ENCODE measurements at regions not wholly inside any gene's neighbourhood (a gene's known extent, or its start where the extent isn't known, plus 50 kb on each side); places are given as distances from the start of the nearest gene placed in this dataset.

DNA sequence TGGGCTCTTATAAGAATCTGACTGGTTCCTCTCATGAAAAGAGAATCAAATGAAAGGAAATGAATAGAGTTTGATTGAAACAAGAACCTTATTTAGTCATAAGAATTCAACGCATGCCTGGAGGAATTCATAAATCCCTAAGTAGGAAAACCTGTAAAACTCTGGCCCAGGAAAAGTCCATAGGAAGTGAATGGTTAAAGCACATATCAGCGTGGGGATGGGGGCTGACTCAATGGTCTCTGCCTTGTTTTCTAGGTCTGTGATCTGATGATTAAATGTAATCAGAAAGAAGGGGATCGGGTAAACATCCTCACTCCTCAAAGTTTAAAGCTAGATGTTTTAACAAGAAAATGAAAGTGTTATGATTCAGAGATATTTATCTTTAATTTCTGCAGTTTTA is 759.4 kb upstream of the C9orf72 start:
- no peak overlapping the region for H3K4me3 ChIP-seq (ENCODE audit: low read depth, low read length)
- TF ChIP-seq, protein P1, sequence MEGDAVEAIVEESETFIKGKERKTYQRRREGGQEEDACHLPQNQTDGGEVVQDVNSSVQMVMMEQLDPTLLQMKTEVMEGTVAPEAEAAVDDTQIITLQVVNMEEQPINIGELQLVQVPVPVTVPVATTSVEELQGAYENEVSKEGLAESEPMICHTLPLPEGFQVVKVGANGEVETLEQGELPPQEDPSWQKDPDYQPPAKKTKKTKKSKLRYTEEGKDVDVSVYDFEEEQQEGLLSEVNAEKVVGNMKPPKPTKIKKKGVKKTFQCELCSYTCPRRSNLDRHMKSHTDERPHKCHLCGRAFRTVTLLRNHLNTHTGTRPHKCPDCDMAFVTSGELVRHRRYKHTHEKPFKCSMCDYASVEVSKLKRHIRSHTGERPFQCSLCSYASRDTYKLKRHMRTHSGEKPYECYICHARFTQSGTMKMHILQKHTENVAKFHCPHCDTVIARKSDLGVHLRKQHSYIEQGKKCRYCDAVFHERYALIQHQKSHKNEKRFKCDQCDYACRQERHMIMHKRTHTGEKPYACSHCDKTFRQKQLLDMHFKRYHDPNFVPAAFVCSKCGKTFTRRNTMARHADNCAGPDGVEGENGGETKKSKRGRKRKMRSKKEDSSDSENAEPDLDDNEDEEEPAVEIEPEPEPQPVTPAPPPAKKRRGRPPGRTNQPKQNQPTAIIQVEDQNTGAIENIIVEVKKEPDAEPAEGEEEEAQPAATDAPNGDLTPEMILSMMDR (IDR thresholded peaks at IDR 0.05; ENCODE audit: borderline replicate concordance, insufficient read depth, low read depth, low read length) = no peak

DNA sequence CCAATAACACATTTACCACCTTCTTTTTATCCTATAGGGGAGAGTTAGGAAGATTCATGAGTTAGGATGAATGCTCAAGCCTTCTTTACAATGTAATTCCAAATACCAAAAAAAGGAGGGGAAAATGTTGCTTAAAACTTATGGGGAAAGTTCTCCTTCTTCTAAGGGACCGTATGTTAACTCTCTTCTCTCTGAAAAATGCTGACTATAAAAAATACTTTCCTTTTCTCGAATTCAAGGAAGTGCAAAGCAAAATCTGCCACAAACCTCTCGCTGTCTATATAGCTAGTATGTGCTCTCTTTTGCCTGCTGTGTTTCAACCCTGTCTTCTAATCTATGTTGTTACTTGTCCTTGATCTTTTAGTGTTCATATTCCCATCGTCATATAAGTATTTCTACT is 768.6 kb upstream of the C9orf72 start:
- no peak overlapping the region for H3K4me3 ChIP-seq (ENCODE audit: low read depth, low read length)
- TF ChIP-seq, protein P1 (IDR thresholded peaks at IDR 0.05; ENCODE audit: borderline replicate concordance, insufficient read depth, low read depth, low read length) = no peak

DNA sequence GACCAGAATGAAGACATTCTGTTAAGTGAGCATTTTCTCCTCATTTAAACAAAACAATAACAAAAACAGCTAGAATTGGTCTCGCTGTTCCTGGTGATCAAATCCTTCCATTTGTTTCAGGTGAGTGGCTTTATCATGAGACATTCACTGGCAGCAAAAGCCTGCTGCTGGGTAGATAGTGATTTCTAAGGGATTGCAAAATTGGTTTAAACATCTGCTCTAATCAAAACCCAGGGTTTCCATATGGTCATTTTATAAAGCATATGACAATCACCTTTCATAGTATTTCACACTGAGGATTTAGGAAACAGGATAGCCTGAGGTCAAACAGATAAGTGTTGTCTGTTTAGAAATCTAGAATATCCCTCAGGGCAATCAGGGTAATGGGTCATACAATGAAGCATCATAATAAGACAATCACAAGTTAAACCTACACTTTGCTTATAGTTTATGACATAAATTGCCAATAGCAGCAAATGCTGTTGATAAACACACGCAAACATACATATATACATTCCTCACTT is 769.6 kb upstream of the C9orf72 start:
- TF ChIP-seq, protein P1 (IDR thresholded peaks at IDR 0.05; ENCODE audit: borderline replicate concordance, insufficient read depth, low read depth, low read length) = no peak
- H3K4me3 ChIP-seq (ENCODE audit: low read depth, low read length) = no peak overlapping the region

DNA sequence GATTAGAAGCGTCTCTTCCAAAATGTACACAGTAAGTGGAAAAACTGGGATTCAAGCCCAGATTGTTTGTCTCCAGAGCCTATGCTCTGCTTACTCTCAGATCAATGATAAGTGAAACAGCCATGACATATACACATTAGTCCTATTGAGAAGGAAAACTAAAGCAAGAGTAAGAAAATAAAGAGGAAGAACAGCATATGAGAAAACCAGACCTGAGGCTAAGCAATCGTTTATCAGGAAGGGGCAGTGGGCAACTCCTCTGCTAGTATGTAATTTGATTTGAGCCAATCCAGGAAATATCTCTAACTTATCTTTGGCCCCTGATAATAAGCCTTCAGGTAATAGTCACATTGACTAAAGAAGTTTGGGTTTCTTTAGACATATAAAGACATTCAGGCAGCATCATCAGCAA is 789.9 kb upstream of the C9orf72 start:
- H3K4me3 ChIP-seq (ENCODE audit: low read depth, low read length) = no peak overlapping the region
- TF ChIP-seq, protein P1 (IDR thresholded peaks at IDR 0.05; ENCODE audit: borderline replicate concordance, insufficient read depth, low read depth, low read length) = no peak

DNA sequence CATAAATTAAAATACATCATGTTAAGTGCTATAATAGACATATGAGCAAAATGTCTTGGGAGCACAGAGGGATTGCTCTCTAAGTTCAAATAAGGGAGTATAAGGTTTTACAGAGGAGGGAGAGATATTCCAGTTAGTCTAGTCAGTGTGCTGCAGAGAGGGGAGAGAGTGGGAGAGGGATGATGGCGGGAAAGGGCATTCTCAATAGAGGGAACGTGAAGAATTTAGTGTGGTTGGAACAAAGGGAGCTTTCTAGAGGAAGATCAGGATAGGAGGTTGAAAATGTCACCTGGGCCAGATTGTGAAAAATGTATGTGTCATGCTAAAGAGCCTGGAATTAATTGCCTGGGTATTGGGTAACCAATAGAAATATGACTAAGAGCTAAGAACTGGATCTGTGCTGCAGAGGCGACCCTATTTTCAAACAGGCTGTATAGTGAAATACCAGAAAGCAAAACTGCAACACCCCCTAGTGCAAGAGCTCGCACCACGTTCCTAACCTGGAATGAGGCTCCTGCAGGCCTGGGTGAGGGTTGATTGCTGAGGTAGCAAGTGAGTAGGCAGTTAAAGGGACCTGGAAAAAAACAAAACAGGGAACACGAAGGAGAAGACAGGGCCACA is 791.8 kb upstream of the C9orf72 start:
- TF ChIP-seq, protein P1 (IDR thresholded peaks at IDR 0.05; ENCODE audit: borderline replicate concordance, insufficient read depth, low read depth, low read length) = no peak
- no peak overlapping the region for H3K4me3 ChIP-seq (ENCODE audit: low read depth, low read length)

DNA sequence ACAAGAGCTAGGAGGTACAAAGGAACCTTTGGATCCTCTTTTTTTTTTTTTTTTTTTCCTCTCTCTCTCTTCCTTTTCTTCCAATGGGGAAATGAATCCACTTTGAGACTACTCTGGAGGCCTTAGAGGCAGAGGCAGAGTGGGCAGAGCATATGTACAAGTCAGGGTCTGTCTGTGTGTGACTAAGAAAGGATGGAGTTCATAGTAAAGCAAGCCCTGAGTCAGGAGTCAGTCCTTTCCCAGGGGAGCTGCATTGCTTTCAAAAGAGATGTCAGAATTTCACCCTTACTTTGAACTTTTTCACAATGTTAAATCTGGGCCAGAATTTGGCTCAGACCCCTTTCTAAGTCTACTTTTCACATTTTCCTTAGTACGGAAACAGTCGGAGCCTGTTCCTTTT is 792.4 kb upstream of the C9orf72 start:
- TF ChIP-seq, protein P1 (IDR thresholded peaks at IDR 0.05; ENCODE audit: borderline replicate concordance, insufficient read depth, low read depth, low read length) = no peak
- no peak overlapping the region for H3K4me3 ChIP-seq (ENCODE audit: low read depth, low read length)

DNA sequence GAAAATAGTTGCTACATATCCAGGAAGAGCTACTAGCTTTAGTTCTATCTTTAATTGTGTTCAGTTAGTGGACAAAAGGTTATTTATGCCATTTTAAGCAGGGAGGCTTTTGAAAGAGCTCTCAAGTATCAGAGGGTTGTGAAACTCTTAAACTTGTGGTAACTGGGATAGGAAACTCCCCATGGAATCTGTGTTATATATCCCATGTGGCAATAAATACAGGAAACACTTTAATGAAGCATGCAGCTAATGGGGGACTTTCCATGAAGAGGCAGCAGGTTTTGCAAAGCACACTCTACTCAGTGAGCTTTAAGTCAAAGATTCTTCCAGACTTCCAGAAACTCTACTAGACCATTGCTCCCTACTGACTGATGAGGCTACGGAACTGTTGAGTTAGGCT is 805.0 kb upstream of the C9orf72 start:
- no peak overlapping the region for H3K4me3 ChIP-seq (ENCODE audit: low read depth, low read length)
- TF ChIP-seq, protein P1 (IDR thresholded peaks at IDR 0.05; ENCODE audit: borderline replicate concordance, insufficient read depth, low read depth, low read length) = no peak

All from GM12875 (cell line).